ENCODE measurements at regions not wholly inside any gene's neighbourhood (a gene's known extent, or its start where the extent isn't known, plus 50 kb on each side); places are given as distances from the start of the nearest gene placed in this dataset.

DNA sequence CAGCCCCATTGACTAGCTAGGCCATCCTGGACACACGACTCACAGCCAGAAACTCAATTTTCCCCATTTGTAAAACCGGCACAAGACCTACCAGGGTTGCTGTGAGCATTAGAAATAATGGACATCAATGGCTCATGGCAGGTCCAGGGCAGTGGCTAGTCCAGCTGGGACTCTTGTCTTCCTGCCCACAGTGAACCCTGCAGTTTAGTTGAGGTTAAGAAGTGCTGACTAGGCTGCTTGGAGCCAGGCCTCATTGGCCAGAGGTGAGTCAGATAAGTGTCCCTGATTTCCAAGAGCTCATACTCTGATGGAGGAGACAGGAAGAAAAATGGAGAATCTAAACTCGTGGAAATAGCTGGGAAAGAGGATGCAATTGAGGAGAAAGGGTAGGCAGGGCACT is 123.4 kb upstream of the ZNF92 start:
- TF ChIP-seq RARB (CRISPR knock-in tag; IDR thresholded peaks at IDR 0.05) (no peak), ZNF70 (CRISPR knock-in tag; IDR thresholded peaks at IDR 0.05) (no peak), ESRRG (CRISPR knock-in tag; IDR thresholded peaks at IDR 0.05) (no peak)
- TF ChIP-seq, protein P1, sequence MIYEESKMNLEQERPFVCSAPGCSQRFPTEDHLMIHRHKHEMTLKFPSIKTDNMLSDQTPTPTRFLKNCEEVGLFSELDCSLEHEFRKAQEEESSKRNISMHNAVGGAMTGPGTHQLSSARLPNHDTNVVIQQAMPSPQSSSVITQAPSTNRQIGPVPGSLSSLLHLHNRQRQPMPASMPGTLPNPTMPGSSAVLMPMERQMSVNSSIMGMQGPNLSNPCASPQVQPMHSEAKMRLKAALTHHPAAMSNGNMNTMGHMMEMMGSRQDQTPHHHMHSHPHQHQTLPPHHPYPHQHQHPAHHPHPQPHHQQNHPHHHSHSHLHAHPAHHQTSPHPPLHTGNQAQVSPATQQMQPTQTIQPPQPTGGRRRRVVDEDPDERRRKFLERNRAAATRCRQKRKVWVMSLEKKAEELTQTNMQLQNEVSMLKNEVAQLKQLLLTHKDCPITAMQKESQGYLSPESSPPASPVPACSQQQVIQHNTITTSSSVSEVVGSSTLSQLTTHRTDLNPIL (CRISPR knock-in tag; IDR thresholded peaks at IDR 0.05; ENCODE audit: low read depth), result no peak

All from SK-N-SH treated with all-trans-retinoic acid at 6 μM for 48 hours (cell line).